Muscle of leg (tissue), 3 donors: ENCODE measurements at regions not wholly inside any gene's neighbourhood (a gene's known extent, or its start where the extent isn't known, plus 50 kb on each side); places are given as distances from the start of the nearest gene placed in this dataset.
A peak's percentile ranks its signal among the peaks of the same experiment; 100 is the strongest.

ENCODE experiments used
- DNase-seq: peaks from one replicate; pipeline ENCODE4 v3.0.0; 2013
- H3K27ac ChIP-seq: one replicate; pipeline ENCODE4 v1.5.1; 2013; ENCODE audit warnings: mild to moderate bottlenecking, low read length, control low read depth
- H3K27me3 ChIP-seq: one replicate; pipeline ENCODE4 v1.6.1; 2013; ENCODE audit warnings: low read length; ENCODE audit not compliant: control insufficient read depth, insufficient read depth
- H3K36me3 ChIP-seq: one replicate; pipeline ENCODE4 v1.6.1; 2013; ENCODE audit warnings: low read length; ENCODE audit not compliant: control insufficient read depth, insufficient read depth
- H3K4me1 ChIP-seq: one replicate; pipeline ENCODE4 v1.6.1; 2013; ENCODE audit warnings: low read length; ENCODE audit not compliant: control insufficient read depth, insufficient read depth
- H3K4me3 ChIP-seq: one replicate; pipeline ENCODE4 v1.5.1; 2013; ENCODE audit warnings: low read length, control low read depth
- H3K9me3 ChIP-seq: replicated peaks from 2 replicates; pipeline ENCODE4 v1.6.1; 2013; ENCODE audit warnings: low read depth, low read length; ENCODE audit not compliant: control insufficient read depth
- WGBS: methylation state at CpG from one replicate; pipeline ENCODE4 v1.1.5; 2013; ENCODE audit warnings: missing lambda C conversion rate; ENCODE audit not compliant: insufficient coverage; 5-methylcytosine and 5-hydroxymethylcytosine counted together

DNA sequence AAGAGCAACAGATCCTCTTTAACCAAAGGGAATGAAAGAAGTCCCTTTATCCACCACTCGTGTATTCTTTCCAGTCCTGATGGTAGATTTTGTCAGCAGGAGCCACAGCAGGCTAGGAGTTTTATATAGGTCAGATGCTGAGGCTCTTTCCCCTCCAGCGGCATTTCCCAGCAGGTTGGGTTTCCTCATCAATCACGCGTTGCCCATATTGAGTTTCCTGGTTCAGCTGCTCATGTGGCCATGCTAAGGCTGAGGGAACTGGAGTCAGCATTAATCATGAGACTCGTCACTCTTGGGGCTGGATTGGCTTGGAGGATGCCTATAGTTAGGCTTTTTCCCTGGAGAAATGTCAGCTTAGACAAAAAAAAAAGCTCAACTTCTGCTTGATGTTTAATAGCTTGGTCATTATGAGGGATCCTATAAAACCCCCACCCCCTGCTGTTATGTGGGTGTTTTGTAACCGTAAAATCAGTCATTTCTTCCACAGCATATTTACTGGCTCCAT lies 193.4 kb upstream of the GAS1 start:
- no peaks in the 10 kb centered on the region for H3K27me3 ChIP-seq
- H3K27ac ChIP-seq, result peak overlapping the region; percentile 56
- H3K4me3 ChIP-seq, result no peak overlapping the region
- peak; percentile 54 for DNase-seq
- H3K4me1 ChIP-seq, result peaks cover 12% of the 10 kb centered on the region
- H3K9me3 ChIP-seq, result peaks cover 5% of the 10 kb centered on the region
- H3K36me3 ChIP-seq, result no peaks in the 10 kb centered on the region
- 100% methylated on average over 1 of the region's 6 CpGs for WGBS

DNA sequence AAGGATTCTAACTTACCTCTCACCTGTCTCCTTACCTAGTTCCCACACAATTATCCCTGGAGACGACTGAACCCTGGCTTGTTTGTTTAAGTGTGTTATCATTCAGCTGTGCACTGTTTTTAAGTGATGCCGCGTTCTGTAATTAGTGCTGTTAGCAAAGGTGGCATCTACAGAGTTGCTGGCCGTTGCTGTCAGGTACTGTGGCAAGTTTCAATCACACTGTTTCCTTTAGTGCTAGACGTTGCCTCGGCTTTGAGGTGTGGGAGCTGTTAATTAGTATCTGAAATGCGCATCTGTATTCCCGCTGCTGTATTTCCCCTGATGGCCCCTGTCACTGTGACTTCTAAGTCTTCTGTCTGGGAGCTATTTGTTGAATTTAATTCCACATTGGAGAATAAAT lies 193.8 kb upstream of the GAS1 start:
- no peak for DNase-seq
- Histone ChIP-seq H3K27ac (no peak overlapping the region), H3K9me3 (peaks cover 7% of the 10 kb centered on the region), H3K4me1 (peaks cover 12% of the 10 kb centered on the region), H3K36me3 (no peaks in the 10 kb centered on the region), H3K27me3 (no peaks in the 10 kb centered on the region), H3K4me3 (no peak overlapping the region)
- WGBS, result 73% methylated on average over 5 of the region's 8 CpGs

DNA sequence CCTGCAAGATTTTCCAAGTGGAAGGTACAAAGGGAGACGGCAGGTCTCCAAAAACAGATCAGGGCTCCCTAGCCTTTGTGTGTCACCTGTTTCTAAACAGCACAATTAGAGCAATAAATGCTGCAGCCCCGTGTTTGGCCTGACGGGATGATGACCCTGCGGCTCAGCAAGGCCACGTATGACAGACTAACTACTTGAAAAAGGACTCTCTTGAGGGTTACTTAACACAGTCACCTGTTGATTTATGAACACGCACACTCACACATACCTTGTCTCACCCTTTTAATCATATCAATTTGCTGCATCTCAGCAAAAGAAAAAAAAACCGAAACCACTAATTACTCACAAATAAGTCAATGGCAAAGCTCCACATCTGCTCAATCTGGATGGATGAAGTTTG lies 199.6 kb upstream of the GAS1 start:
- 65% methylated on average over 5 of the region's 7 CpGs for WGBS
- Histone ChIP-seq H3K36me3 (no peaks in the 10 kb centered on the region), H3K27me3 (no peaks in the 10 kb centered on the region), H3K4me1 (peaks cover 26% of the 10 kb centered on the region), H3K9me3 (peaks cover 7% of the 10 kb centered on the region), H3K27ac (peak overlapping the region; percentile 97), H3K4me3 (no peak overlapping the region)
- no peak for DNase-seq

DNA sequence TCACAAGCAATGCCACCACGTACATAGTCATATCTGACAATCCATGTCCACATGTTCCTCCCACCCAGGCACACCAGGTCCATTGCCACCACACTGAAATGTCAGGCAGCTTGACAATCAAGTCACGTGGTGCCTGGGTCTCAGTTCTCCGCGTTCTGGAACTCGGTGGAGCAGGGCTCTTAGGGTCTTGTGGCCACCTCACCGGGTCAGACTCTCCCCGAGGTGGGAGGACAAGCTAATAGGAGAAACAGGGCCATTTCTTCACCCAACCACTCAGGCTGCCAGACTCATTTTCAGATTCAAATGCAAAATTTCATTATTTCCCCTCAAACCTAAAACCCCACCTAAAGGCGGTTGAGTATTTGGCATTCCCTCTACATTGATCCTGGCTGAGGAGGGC lies 200.5 kb upstream of the GAS1 start:
- H3K27me3 ChIP-seq, result no peaks in the 10 kb centered on the region
- H3K4me3 ChIP-seq, result peak overlapping the region; percentile 31
- H3K4me1 ChIP-seq, result peaks cover 26% of the 10 kb centered on the region
- H3K9me3 ChIP-seq, result peaks cover 7% of the 10 kb centered on the region
- H3K36me3 ChIP-seq, result no peaks in the 10 kb centered on the region
- DNase-seq, result no peak
- 50% methylated on average over 6 of the region's 8 CpGs for WGBS
- H3K27ac ChIP-seq, result peak overlapping the region; percentile 97

DNA sequence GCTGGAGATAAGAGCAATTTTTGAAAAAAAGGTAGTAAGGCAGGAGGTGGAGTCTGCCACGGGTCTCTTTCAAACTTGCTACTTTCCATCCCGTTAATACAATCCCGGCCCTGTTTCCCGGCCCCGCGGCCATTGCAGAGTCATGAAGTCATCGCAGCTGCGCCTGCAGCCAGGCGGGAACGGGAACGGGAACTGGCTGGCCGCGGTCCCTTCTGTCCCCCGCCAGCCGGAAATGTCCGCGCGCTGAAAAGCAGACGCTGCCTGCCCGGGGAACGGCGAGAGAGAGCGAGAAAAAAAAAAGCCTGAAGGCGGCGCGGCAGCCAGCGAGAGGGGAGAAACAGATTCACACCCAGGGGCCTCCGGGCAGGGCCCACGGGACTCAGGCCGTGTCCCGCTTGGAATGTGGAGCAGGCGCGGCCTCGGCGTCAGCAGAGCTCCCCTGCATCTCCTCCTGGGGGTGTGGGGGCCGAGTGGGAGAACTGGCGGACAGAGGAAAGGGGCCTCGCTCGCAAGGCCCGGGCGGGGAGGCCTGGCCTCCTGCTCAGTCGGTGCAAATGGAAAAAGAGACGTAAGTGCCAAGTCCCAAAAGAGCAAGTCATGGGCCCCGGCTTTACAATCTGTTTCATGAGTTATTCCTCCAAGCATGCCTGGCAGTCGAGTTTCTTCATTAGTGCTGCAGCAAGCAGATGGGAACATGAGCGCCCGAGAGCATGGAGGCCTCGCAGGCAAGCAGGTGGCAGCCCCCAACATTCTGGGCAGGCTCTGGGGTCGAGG lies 201.2 kb upstream of the GAS1 start:
- H3K27ac ChIP-seq, result peak overlapping the region; percentile 97
- H3K4me3 ChIP-seq, result peak overlapping the region; percentile 31
- H3K36me3 ChIP-seq, result no peaks in the 10 kb centered on the region
- H3K27me3 ChIP-seq, result no peaks in the 10 kb centered on the region
- H3K4me1 ChIP-seq, result peaks cover 26% of the 10 kb centered on the region
- H3K9me3 ChIP-seq, result peaks cover 7% of the 10 kb centered on the region
- WGBS, result 2% methylated on average over 46 of the region's 49 CpGs
- peak; percentile 99 for DNase-seq

DNA sequence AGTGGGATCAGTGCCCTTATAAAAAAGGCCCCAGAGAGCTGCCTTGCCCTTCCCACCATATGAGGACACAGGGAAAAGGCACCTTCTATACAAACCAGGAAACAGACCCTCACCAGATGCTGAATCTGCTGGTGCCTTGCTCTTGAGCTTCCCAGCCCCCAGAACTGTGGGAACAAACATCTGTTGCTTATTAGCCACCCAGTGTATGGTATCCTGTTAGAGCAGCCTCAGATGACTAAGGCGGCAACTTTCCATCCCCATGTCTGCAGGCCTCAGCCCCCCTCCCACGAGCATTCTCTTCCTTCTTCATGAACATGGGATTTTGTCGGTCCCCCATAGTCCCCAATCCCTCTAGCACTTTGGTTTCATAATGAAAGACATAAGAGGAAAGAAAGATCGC lies 202.5 kb upstream of the GAS1 start:
- Histone ChIP-seq H3K4me1 (peaks cover 26% of the 10 kb centered on the region), H3K4me3 (no peak overlapping the region), H3K36me3 (peaks cover 2% of the 10 kb centered on the region), H3K9me3 (peaks cover 7% of the 10 kb centered on the region), H3K27me3 (no peaks in the 10 kb centered on the region), H3K27ac (peak overlapping the region; percentile 97)
- WGBS, result 100% methylated on average over 1 of the region's 4 CpGs
- no peak for DNase-seq

DNA sequence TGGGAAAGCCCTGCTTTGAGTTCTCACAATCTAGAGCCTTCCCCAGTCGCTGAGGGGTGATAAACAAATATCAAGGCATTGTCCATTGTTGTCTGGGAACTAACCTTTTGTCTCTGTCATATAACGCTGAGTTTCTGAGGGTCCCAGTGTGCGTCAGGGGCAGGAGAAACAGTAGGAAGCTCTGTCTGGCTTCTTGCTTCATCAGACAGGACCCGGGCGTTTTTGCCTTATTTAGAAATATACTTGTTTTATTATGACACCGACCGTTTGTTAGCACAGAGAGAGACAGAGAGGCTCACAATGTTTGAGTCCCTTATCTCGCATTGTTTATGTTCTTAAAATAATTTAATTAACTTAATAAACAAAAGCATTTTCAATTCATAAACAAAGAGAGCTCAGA lies 204.9 kb upstream of the GAS1 start:
- no peaks in the 10 kb centered on the region for H3K9me3 ChIP-seq
- H3K4me3 ChIP-seq, result no peak overlapping the region
- no peak for DNase-seq
- peaks cover 2% of the 10 kb centered on the region for H3K36me3 ChIP-seq
- no peak overlapping the region for H3K27ac ChIP-seq
- peaks cover 26% of the 10 kb centered on the region for H3K4me1 ChIP-seq
- 55% methylated on average over 3 of the region's 8 CpGs for WGBS
- no peaks in the 10 kb centered on the region for H3K27me3 ChIP-seq

DNA sequence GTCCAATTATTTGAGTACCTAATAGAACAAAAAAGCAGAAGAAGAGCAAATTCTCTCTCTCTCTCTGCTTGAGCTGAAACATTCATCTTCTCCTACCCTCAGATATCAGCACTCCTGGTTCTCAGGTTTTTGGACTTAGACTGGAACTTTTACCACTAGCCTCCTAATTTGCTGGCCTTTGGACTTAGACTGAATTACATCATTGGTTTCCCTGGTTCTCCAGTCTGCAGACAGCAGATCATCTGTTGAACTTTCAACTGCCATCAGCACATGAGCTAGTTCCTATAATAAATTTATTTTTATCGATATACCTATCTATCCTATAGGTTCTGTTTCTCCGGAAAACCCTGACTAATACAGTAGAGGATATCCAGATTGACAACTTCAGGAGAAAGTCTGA lies 208.9 kb upstream of the GAS1 start:
- Histone ChIP-seq H3K4me3 (no peak overlapping the region), H3K9me3 (no peaks in the 10 kb centered on the region), H3K27me3 (no peaks in the 10 kb centered on the region), H3K36me3 (peaks cover 2% of the 10 kb centered on the region), H3K4me1 (peaks cover 25% of the 10 kb centered on the region), H3K27ac (no peak overlapping the region)
- DNase-seq, result no peak
- no CpG with 5 or more reads among the region's 2 CpGs for WGBS

DNA sequence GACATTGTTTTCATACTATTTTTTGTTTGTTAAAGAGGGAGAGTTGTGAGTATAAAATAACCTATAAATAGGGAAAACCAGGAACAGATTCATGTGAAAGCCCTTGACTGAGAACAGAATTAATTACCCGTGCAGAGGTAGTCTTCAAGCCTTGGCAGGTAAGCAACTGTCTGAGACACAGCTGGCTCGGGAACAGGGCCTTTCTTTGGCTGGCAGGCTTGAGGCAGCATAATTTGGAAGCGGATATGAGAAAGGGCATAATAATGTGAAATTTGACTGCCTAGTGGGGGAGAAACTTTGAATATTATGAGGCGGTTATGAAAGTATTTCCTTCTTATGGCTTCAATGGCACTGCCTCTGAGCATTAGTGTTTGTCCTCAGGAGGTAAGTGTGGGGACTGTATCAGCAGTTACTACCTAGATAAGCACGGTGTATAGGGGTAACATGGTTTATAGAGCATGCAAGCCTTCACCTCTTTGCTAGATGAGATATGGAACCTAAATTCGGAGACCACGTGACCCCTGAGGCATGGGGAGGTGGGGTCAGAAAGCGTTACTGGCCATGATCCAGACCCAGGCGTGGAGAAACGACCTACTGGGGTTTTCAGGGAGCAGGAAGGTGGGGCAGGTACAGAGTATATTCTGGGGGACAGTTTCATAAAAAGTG lies 210.2 kb upstream of the GAS1 start:
- Histone ChIP-seq H3K4me1 (peaks cover 25% of the 10 kb centered on the region), H3K9me3 (no peaks in the 10 kb centered on the region), H3K36me3 (peaks cover 2% of the 10 kb centered on the region), H3K4me3 (no peak overlapping the region), H3K27ac (peak overlapping the region; percentile 26), H3K27me3 (no peaks in the 10 kb centered on the region)
- WGBS, result 62% methylated on average over 10 of the region's 10 CpGs
- DNase-seq, result peak; percentile 72

DNA sequence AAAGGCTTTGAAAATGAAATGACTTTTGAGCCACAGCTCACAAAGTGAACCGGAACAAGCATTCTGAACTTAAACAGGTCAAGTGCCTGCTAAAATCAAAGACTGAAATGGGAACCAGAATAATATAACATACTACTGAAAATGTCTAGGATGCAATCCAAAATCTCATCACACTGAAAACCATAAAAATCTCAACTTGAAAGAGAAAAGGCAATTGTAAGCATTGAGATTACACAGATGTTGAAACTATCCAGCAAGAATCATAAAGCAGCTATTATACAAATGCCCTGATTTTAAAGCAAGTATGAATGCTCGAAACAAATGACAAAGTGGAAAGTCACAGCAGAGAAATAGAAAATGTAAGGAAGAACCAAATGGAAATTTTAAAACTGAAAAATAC lies 211.5 kb upstream of the GAS1 start:
- WGBS, result 20% methylated on average over 1 of the region's 2 CpGs
- H3K27me3 ChIP-seq, result no peaks in the 10 kb centered on the region
- H3K27ac ChIP-seq, result peak overlapping the region; percentile 74
- H3K9me3 ChIP-seq, result no peaks in the 10 kb centered on the region
- no peak overlapping the region for H3K4me3 ChIP-seq
- DNase-seq, result peak; percentile 55
- peaks cover 25% of the 10 kb centered on the region for H3K4me1 ChIP-seq
- H3K36me3 ChIP-seq, result peaks cover 2% of the 10 kb centered on the region
